CD4-positive, alpha-beta T cell treated with Interleukin-6 for 4 hours (primary cell): ENCODE measurements at regions not wholly inside any gene's neighbourhood (a gene's known extent, or its start where the extent isn't known, plus 50 kb on each side); places are given as distances from the start of the nearest gene placed in this dataset.
"Not testable (repeated sequence)": the region's sequence is repeated elsewhere in the genome, so short reads cannot be mapped to it uniquely, and the experiment has no call there.

Source experiments
- DNase-seq: peaks from one replicate; pipeline ENCODE4 v3.0.0-alpha.2; 2020; ENCODE audit warnings: mixed read lengths

- not testable (repeated sequence) for DNase-seq
Measured at GRCh38 chr5:20771338-20771737, 783.3 kb upstream of the CDH18 start.

- not testable (repeated sequence) for DNase-seq
Measured at GRCh38 chr5:20765074-20765473, 777.1 kb upstream of the CDH18 start.

- DNase-seq = not testable (repeated sequence)
Measured at GRCh38 chr5:20759459-20759858, 771.5 kb upstream of the CDH18 start.

- DNase-seq = not testable (repeated sequence)
Measured at GRCh38 chr5:20752179-20752578, 764.2 kb upstream of the CDH18 start.

- not testable (repeated sequence) for DNase-seq
Measured at GRCh38 chr5:20735715-20736114, 747.7 kb upstream of the CDH18 start.

GRCh38 chr5:20732223-20732622 is 744.2 kb upstream of the CDH18 start:
- not testable (repeated sequence) for DNase-seq

GRCh38 chr5:20721286-20721685 is 733.3 kb upstream of the CDH18 start:
- DNase-seq = not testable (repeated sequence)

- DNase-seq = not testable (repeated sequence)
Measured at GRCh38 chr5:20711520-20712155, 723.6 kb upstream of the CDH18 start.

GRCh38 chr5:20707634-20708033 is 719.6 kb upstream of the CDH18 start:
- DNase-seq = not testable (repeated sequence)

GRCh38 chr5:20694121-20694520 is 706.1 kb upstream of the CDH18 start:
- no peak for DNase-seq

- DNase-seq = no peak
Measured at GRCh38 chr5:20692913-20693312, 704.9 kb upstream of the CDH18 start.

GRCh38 chr5:20683241-20683940 is 695.4 kb upstream of the CDH18 start:
- DNase-seq = no peak

GRCh38 chr5:20680718-20681302 is 692.8 kb upstream of the CDH18 start:
- DNase-seq = no peak

GRCh38 chr5:20678814-20679298 is 690.9 kb upstream of the CDH18 start:
- no peak for DNase-seq

- DNase-seq = no peak
Measured at GRCh38 chr5:20678386-20678785, 690.4 kb upstream of the CDH18 start.

GRCh38 chr5:20660588-20660987 is 672.6 kb upstream of the CDH18 start:
- DNase-seq = no peak

- DNase-seq = no peak
Measured at GRCh38 chr5:20656262-20656661, 668.3 kb upstream of the CDH18 start.

- DNase-seq = no peak
Measured at GRCh38 chr5:20655211-20655610, 667.2 kb upstream of the CDH18 start.

- DNase-seq = no peak
Measured at GRCh38 chr5:20654746-20655145, 666.7 kb upstream of the CDH18 start.

GRCh38 chr5:20654033-20654432 is 666.0 kb upstream of the CDH18 start:
- no peak for DNase-seq

GRCh38 chr5:20649966-20650365 is 662.0 kb upstream of the CDH18 start:
- DNase-seq = no peak

GRCh38 chr5:20648981-20649380 is 661.0 kb upstream of the CDH18 start:
- no peak for DNase-seq

- no peak for DNase-seq
Measured at GRCh38 chr5:20636686-20637085, 648.7 kb upstream of the CDH18 start.

GRCh38 chr5:20619591-20619990 is 631.6 kb upstream of the CDH18 start:
- DNase-seq = no peak
